HFFc6 (cell line): ENCODE measurements at regions not wholly inside any gene's neighbourhood (a gene's known extent, or its start where the extent isn't known, plus 50 kb on each side); places are given as distances from the start of the nearest gene placed in this dataset.

ENCODE experiments used
- DNase-seq: peaks from one replicate; pipeline ENCODE4 v3.0.0-alpha.2; 2018
- H3K27ac Mint-ChIP-seq: 2 replicates; pipeline ENCODE4 v1.8.0; 2020; ENCODE audit warnings: mild to moderate bottlenecking, mixed read lengths
- H3K27me3 Mint-ChIP-seq: 2 replicates; pipeline ENCODE4 v1.8.0; 2021; ENCODE audit warnings: mild to moderate bottlenecking, moderate library complexity, mixed read lengths; ENCODE audit not compliant: insufficient read depth
- H3K36me3 Mint-ChIP-seq: 2 replicates; pipeline ENCODE4 v1.8.0; 2021; ENCODE audit warnings: low read depth, mixed read lengths
- H3K4me1 Mint-ChIP-seq: 2 replicates; pipeline ENCODE4 v1.8.0; 2020; ENCODE audit warnings: low read depth, mixed read lengths
- H3K4me3 Mint-ChIP-seq: 2 replicates; pipeline ENCODE4 v1.8.0; 2020; ENCODE audit warnings: mild to moderate bottlenecking, moderate library complexity, mixed read lengths
- H3K9me3 Mint-ChIP-seq: 2 replicates; pipeline ENCODE4 v1.8.0; 2020; ENCODE audit warnings: mild to moderate bottlenecking, mixed read lengths
- TF ChIP-seq, protein P1 (sequence below): fragments of 200-600 bp; sonication (generic); IDR thresholded peaks from 2 replicates; pipeline ENCODE4 v1.5.0; 2021; ENCODE audit warnings: antibody characterized with exemption, mild to moderate bottlenecking

DNA sequence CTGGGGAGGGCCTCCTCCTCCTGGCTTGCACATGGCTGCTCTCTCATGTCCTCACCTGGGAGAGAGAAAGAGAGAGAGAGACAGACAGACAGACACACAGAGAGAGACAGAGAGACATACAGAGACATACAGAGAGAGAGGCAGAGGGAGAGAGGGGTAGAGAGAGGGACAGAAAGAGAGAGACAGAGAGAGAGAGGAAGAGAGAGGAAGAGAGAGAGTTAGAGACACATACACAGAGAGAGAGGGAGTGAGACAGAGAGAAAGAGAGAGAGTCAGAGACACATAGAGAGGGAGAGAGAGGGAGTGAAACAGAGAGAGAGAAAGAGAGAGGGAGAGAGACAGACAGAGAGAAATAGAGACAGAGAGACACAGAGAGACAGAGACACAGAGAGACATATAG lies 103.6 kb upstream of the ESRRB start:
- Mint-ChIP-seq H3K27ac (no peak overlapping the region), H3K9me3 (no peaks in the 10 kb centered on the region), H3K4me3 (no peak overlapping the region), H3K4me1 (no peaks in the 10 kb centered on the region), H3K27me3 (peaks cover 15% of the 10 kb centered on the region), H3K36me3 (no peaks in the 10 kb centered on the region)
- no peak for DNase-seq
- TF ChIP-seq, protein P1, sequence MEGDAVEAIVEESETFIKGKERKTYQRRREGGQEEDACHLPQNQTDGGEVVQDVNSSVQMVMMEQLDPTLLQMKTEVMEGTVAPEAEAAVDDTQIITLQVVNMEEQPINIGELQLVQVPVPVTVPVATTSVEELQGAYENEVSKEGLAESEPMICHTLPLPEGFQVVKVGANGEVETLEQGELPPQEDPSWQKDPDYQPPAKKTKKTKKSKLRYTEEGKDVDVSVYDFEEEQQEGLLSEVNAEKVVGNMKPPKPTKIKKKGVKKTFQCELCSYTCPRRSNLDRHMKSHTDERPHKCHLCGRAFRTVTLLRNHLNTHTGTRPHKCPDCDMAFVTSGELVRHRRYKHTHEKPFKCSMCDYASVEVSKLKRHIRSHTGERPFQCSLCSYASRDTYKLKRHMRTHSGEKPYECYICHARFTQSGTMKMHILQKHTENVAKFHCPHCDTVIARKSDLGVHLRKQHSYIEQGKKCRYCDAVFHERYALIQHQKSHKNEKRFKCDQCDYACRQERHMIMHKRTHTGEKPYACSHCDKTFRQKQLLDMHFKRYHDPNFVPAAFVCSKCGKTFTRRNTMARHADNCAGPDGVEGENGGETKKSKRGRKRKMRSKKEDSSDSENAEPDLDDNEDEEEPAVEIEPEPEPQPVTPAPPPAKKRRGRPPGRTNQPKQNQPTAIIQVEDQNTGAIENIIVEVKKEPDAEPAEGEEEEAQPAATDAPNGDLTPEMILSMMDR = no peak

DNA sequence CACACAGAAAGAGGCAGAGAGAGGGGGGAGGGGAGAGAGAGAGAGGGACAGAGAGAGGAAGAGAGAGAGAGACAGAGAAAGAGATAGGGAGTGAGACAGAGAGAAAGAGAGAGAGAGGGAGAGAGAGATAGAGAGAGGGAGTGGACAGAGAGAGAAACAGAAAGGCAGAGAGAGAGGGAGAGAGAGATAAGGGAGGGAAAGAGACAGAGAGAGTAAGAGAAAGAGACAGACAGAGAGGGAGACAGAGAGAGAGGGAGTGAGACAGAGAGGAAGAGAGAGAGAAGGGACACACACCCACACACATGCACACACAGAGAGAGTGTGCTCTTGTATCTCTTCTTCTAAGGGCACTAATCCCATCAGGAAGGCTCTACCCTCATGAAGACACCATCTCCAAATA lies 103.2 kb upstream of the ESRRB start:
- no peaks in the 10 kb centered on the region for H3K9me3 Mint-ChIP-seq
- no peak for DNase-seq
- H3K27ac Mint-ChIP-seq = no peak overlapping the region
- TF ChIP-seq, protein P1 = no peak
- no peaks in the 10 kb centered on the region for H3K4me1 Mint-ChIP-seq
- H3K36me3 Mint-ChIP-seq = no peaks in the 10 kb centered on the region
- H3K4me3 Mint-ChIP-seq = no peak overlapping the region
- peaks cover 18% of the 10 kb centered on the region for H3K27me3 Mint-ChIP-seq

DNA sequence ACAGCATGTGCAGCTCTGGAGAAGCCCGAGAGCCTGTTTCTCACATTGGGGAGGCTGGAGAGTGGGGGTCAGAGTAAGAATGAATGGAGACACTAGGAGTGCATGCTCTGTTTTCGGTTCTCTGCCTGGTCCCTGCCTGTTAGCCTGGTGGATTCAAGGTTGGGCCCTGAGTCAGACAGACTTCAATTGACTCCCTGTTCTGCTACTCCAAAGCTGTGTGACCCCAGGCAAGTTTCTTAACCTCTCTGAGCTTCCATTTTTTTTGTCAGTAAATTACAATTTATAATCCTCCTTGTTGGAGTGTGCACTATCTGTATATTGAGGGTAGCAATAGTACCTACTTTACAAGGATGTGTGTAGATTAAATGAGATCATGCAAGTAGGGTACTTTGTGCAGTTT lies 102.6 kb upstream of the ESRRB start:
- Mint-ChIP-seq H3K36me3 (no peaks in the 10 kb centered on the region), H3K9me3 (no peaks in the 10 kb centered on the region), H3K4me1 (no peaks in the 10 kb centered on the region), H3K4me3 (no peak overlapping the region), H3K27ac (no peak overlapping the region), H3K27me3 (peaks cover 16% of the 10 kb centered on the region)
- DNase-seq = no peak
- TF ChIP-seq, protein P1 = no peak

DNA sequence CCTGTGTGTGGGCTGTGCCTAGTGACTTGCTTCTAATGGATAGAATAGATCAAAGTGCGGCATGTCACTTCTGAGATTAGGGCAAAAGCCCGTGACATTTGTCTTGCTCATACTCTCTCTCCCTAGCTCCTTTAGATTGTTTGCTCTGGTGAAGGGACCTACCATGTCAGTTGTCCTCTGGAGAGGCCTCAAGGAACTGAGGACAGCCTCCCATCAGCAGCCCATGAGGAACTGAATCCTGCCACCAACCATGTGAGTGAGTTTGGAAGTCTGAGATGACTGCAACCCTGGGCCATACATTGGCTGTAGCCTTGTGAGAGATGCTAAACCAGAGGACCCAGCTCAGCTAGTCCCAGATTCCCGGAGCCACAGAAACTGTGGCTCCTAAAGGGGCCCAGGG lies 101.6 kb upstream of the ESRRB start:
- no peak overlapping the region for H3K4me3 Mint-ChIP-seq
- H3K4me1 Mint-ChIP-seq = no peaks in the 10 kb centered on the region
- H3K9me3 Mint-ChIP-seq = no peaks in the 10 kb centered on the region
- TF ChIP-seq, protein P1 = no peak
- H3K27me3 Mint-ChIP-seq = peaks cover 7% of the 10 kb centered on the region
- no peaks in the 10 kb centered on the region for H3K36me3 Mint-ChIP-seq
- no peak overlapping the region for H3K27ac Mint-ChIP-seq
- DNase-seq = no peak

DNA sequence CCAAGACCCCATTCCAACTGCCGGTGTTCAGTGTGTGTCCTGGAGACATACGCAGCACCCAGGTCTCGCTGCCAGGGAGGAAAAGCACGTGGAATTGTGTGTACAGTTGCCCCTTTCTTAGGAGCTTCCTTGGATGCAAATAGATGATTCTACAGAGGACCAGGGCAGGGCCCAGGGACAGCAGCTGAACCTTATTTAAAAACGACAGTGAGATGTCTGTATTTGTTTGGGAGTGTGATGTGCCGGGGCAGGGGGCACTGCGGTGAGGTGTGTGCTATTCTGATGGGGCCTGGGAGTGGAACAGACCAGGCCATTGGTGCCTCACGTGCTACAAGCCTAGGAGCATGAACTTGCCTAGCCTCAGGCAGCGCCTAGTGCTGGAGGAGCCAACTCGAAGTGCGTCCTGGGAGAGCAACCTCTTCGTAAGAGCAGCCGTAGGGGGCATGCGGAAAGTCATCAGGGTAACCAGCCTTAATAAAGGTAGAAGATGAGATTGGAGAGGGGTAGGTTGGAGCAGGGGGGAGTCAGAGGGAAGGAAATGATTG lies 98.3 kb upstream of the ESRRB start:
- Mint-ChIP-seq H3K27me3 (peaks cover 15% of the 10 kb centered on the region), H3K4me1 (no peaks in the 10 kb centered on the region), H3K9me3 (no peaks in the 10 kb centered on the region), H3K36me3 (no peaks in the 10 kb centered on the region), H3K27ac (no peak overlapping the region), H3K4me3 (no peak overlapping the region)
- DNase-seq = no peak
- TF ChIP-seq, protein P1 = no peak

DNA sequence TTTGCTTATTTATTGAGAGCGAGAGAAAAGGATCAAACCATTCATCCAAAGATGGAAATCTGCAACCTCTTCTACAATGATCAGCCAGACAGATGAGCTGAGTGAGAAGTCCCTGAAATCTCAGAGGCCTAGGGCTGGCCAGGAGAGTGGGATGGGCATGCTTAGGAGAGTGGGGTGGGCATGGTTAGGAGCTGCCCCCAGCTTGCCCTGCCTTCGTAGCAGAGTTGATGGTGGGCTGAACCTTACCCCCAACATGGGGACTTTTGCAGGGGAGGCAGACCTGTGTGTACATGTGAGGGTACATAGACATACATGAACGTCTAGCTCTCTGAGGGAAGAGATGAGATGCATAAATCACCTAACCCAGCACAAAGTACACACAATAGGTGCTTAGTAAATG lies 95.7 kb upstream of the ESRRB start:
- no peak for DNase-seq
- Mint-ChIP-seq H3K27ac (no peak overlapping the region), H3K27me3 (peaks cover 17% of the 10 kb centered on the region), H3K9me3 (no peaks in the 10 kb centered on the region), H3K4me1 (no peaks in the 10 kb centered on the region), H3K36me3 (no peaks in the 10 kb centered on the region), H3K4me3 (no peak overlapping the region)
- TF ChIP-seq, protein P1 = no peak
